ENCODE measurements at regions not wholly inside any gene's neighbourhood (a gene's known extent, or its start where the extent isn't known, plus 50 kb on each side); places are given as distances from the start of the nearest gene placed in this dataset.

DNA sequence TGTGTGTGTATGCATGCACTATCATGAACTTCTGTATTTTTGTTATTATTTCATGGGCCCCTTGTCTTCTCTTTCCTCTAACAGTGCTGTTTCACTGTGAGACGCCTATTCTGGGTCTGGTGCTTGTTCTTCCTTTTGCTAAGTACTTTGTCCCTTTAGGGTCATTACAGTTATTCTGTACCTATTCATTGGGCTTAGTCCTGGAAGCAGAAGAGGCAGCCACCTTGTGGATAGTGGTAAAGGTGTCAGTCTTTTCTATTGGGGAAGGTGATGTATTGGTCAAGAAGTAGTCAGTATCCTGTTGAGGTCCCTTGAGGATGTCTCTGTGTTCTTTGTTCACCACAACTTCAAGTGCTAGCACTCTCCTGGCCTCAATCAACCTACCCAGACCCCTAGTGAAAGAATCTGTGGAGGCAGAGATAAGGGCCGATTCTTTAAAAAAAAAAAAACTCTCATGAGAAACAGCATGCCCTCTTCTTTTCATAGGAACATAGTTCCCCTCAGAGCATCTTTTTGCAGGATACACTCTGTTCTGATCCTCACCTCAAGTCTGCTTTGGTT, 593.8 kb downstream of the SPRY1 start:
- no peak for DNase-seq (ENCODE audit: low read depth)

DNA sequence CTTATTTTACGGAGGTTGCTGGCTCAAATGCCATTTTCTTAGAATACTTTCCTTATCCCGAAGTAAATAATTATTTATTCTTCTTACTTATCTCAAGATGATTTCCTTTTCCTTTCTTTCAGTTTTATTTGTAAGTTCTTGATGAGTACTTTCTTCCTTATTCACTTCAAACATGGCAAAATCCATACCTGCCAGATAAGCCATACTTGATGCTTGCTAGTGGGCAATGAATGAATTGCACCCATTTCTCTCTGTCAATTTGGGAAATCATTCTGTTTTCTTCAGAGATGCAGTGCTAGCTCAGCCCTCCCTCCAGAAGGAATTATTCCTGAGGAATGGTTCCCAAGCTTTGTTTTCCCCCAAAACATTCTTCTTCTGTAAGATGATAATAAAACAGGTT, 598.3 kb downstream of the SPRY1 start:
- DNase-seq (ENCODE audit: low read depth): no peak

DNA sequence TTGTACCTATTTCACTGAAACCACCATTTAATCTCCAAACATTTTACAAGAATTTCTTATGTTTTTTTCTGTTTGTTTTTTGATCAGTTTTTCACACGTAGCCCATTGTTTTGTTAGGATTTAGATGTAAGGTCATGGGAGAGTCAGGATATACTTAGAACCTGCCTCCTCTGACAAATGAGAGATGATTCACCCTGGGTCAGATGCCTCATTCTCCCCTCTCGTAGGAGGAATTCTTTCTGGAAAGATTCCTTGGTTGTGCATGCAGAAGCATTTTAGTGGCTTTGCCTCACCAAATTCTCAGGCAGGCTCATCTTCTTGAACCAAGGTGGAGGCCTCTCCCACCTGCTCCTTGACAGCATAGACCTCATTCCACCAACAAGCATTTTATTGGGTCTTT, 599.3 kb downstream of the SPRY1 start:
- no peak for DNase-seq (ENCODE audit: low read depth)

DNA sequence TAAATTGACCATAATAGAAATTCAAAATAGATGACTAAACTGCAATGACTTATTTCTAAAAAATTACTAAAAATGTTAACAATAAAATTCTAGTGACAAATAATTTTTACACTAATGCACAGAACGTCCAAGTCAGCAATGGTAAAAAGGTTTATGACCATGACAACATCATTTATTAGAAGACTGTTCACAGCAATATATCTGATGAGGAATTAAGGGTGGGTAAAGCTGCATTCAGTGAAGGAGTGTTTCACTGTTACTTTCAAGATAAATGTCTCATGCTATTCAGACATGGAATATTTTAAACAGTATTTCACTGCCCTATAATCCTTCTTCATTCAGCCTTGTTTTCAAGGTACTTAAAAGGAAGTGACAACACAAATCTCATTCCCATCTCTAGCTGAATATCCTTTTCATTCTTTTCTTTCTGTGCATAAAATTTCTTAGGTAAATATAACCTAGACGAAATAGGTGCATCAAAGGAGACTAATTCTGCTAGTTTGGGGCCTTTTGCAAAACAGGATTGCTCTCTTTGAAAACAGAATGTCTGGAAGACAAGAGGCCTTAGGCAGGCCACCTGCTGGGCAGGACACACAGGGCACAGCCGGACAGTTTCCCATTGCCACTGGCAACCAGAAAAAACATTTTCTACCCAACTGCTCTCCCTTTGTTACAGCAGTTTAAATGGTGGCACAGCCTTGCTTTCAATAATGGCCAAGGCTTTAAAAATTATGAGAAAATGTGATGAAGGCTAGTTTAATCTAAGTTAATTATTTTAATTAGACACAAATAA, 600.3 kb downstream of the SPRY1 start:
- no peak for DNase-seq (ENCODE audit: low read depth)

DNA sequence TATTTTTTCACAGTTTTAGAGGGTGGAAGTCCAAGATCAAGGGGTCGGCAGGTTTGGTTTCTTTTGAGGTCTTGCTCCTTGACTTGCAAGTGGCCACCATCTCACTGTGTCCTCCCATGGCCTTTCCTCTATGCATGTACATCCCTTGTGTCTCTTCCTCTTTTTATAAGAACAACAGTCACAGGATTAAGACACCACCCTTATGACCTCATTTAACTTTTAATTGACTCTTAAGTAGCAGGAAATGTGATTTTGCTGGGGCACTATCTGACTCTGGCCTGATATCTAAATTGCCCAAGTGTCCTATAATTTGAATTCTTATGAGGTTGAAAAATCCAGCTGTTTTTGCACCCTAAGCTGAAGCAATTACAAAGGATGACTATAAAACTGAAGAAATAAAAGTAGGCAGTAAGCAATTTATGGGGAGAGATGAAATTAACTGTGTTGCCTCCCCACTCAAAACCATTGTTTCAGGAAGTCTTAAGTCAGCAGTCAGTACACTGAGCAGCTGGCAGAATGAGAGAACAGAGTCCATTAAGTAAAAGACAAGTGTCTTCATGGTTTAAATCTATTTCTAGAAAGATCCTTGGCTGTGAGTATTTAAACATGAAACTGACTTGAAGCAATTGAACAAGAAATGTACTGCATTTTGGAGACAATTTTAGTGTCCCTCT, 601.3 kb downstream of the SPRY1 start:
- DNase-seq (ENCODE audit: low read depth): no peak

DNA sequence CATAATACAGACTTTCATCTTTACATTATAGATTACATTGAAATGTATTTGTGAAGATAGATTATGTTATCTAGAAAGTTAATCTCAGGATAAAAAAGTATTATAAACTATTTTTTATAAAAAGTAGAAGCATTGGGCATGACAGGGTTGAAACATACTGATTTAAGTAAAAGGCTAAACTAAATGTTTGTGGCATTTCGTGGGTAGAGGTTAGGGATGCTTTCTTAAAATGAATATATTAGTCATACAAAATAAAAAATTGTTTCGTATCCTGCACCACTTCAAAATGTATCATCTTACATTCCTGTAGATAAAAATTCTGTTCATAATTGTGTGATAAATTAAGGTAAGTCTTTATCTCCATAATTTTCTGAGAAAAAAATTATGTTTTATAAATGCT, 603.6 kb downstream of the SPRY1 start:
- DNase-seq (ENCODE audit: low read depth): no peak

DNA sequence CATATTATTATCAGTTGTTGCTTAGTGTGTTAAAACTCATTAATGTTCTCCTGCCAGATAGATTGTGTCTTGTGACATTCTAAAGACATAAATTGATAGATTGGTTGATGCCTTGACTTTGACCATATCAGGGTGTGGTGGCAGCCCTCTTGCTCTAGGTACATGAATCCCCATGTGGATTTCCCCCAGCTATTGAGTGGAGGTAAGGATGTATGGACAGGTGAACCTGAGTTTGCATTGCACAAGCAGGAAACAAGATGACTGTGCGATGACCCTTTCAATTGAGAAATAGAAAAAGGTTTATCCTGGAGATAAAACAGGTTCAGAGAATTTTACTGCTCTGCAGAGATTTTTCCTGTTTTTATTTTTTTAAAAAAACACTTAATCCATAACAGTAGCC, 619.2 kb downstream of the SPRY1 start:
- no peak for DNase-seq (ENCODE audit: low read depth)

DNA sequence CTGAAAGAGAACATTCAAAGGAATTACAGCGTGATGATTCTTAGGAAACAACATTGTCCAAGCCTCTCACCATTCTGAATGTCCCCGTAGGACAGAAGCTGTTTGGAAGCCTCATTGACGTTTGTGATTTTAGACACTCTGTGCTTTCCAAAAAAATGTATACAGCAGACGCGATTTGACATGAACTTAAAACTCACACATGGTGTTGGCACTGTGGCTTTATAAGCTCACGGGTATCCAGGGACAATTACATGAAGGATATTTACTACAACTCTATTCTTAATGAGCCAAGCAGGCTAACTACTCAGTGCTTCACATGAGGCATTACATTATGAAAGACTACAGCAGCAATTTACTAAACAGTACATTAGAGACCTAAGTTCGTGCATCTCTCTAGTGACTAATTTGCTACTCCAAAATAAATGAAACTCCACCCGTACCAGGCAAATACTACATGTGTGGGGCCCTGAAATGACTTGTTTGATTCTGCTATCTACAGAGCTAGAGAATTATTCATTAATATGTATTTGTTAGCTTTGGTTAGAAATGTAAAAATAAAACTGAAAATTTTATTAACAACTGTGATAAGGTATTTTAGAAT, 620.7 kb downstream of the SPRY1 start:
- no peak for DNase-seq (ENCODE audit: low read depth)

DNA sequence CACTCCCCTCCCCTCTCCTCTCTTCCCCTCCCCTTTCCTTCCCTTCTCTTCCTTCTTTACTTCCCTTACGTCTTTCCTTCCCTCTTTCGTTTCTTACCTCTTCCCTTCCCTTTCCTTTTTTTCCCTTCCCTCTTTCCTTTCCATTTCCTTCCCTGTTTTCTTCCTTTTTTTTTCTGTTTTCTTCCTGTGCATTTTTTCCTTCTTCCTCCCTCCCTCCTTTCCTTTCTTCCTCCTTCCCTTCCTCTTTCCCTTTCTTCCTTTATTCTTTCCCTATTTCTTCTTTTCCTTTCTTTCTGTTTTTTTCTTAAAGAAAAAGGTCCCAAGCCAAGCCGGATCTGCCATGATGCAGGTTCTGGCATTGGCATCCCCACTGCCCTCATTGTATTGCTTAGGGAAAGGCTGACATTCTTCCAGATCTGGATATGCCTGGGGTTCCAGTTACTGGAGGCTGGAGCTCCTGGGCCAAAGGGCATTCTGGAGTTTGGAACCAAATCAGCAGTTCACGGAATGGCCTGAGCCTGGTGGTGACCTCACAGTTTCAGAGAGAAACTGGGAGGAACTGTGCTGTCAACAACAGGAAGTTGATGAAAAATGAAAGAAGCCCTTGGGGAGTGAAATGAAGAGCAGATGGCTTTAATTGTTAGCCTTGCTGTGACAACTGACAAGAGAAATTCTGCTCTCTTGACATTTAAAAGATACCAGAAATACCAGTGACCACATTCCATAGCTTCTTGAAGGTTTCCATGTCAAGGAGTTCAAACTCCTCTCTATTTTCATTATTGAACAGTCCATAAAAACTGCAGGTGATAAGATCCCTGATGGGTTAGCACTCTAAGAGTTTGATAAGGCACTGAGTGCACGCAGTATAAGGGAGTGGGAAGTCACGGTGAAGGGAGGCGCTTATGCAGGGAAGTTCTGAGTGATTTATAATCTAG, 622.1 kb downstream of the SPRY1 start:
- no peak for DNase-seq (ENCODE audit: low read depth)

DNA sequence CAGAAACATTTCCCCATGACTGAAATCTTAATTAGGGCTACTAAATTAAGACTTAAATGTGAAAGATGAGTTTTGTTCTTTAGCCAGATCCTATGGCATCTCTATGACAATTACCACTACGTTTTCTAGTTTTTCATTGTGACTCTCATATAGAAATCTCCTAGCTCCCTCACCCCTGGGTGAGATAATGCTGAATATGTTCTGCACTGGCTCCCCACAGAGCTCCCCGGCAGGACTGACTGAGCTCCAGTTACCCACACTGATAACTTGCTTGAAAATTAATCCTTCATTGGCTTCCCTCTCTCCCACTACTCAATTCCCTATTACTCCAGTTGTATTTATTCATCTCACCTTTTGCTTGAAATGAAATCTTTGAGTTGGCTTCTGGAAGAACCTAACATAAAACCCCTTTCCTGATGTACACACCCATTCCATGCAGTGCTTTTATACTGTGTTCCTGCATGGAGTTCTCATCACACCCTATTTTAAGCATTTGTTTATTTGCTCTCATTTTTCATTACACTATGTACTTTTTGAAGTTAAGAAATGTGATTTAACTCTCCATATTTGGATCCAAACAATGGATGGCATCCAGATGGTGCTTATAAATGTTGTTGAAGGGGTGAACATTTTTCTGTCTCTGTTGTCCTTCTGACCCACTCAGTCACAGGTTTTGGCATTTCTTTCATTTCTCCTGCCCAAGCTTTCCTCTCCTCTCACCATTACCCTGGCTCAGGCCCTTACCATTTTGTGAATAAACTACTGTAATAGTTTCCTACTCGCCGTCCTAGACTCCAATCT, 623.4 kb downstream of the SPRY1 start:
- DNase-seq (ENCODE audit: low read depth): no peak

DNA sequence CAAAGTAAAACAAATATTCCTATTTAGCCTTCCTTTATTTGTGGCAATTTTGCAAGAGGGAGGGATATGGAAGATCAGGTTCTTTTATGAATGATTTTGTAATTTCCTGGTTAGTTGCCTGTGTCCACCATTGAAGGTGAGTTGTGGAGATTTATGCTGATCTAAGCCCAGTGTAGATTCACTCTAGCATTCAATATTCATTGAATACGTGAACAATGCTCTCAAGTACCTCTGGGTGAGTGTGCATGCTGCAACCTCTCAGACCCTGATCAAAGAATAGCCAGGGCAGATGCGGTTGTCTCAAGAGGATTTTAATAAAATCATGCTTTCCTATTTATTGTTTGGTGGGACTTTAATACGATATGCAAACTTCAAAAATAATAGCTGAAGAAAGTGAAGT, 628.4 kb downstream of the SPRY1 start:
- no peak for DNase-seq (ENCODE audit: low read depth)

DNA sequence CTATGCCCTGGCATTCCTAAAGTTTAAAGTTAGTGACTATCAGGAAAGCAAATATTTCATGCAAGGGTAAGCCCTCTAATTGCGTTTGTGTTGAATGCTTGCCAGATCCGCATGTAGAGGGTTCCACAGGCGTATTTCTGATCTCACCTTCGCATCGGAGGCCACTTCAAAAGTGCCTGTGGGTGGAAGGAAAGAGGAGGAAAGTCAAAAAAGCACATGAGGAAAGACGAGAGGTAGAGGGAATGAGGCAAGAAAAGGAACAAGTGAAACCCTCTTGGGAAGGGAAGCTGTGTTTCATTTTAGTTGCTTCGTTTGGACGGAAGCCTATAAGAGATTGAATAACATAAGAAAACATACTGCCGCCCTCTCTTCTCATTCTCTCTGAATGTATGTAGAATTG, 628.8 kb downstream of the SPRY1 start:
- no peak for DNase-seq (ENCODE audit: low read depth)

DNA sequence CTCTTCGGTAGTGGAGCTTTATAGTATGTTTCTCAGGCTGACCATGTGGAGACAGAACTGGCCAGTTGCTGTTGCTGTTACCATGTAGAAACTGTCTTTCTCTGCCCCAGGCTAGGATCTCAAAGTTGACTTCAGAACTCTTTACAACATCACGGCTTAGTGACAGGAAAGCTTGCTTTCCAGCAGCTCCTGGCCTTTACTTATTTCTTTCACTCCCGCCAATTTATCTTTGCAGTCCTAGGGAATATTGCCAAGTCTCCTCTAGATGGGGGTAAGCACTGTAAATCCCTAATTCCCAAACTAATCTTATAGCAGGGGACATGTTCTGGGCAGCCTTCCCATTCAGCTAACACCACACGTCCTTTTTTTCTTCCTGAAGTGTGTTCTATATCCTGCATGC, 631.6 kb downstream of the SPRY1 start:
- DNase-seq (ENCODE audit: low read depth): no peak

DNA sequence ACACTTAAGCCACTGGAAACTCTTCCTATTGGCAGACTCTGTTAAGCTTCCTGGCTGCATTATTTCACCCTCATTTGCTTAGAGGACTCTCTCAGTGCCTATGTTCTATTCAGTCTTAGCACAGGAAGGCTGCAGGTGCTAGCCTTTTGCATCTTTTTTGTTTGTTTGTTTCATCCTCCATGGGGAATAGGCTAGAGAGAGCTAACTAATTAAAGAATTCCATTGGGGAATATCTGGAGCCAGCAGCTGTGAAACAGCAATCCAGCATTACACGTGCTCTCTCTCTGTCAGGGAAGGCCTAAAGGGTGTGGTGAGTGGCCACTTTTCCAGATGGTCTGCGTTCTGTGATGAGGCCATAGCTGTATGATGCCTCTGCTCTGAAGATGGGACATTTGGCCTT, 633.6 kb downstream of the SPRY1 start:
- no peak for DNase-seq (ENCODE audit: low read depth)

DNA sequence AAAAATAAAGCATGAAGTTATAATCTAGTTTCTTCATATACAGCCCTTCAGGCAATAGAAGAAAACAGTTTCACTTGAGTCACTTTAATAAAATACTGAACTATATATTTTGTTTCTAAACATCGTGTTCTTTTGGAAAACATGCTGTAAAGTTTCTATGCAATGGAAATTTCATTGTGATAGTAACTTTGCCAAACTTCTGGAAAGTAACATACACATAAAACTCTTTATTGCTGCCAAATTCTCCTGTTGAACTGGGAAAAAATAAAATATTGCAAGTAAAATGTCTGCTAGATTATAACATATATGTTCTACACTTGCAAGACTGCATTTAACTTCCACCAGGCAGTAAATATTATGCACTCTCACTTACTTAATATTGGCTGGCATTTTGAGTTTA, 635.4 kb downstream of the SPRY1 start:
- no peak for DNase-seq (ENCODE audit: low read depth)

DNA sequence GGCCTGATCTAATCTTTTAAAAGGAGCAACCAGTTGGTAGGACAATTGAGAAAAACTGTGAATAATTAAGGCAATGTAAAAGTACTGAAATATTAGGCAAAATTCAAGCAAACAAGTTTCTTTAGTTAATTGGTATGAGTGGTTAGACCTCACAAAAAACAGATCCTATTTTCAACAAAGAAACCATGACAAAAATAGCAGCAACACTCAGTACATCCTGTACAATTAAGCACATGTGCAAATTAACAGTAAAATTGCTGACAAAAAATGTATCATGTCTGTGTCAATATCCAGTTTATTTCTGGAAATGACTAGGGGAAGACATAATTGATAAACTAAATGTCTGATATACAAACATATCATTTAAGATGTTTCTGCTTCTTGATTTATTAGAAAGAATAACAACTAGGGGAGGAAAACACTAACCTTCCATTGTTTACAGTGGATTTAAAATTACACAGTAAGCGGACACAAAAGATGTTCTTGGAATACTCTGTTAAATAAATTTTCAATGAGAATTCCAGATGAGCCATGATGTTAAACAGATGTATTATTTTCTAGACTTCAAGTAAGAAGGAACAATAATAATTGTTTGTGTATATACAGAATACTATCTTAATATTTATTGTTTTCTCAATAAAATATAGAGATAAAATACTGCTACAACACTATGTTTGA, 638.9 kb downstream of the SPRY1 start:
- DNase-seq (ENCODE audit: low read depth): no peak

DNA sequence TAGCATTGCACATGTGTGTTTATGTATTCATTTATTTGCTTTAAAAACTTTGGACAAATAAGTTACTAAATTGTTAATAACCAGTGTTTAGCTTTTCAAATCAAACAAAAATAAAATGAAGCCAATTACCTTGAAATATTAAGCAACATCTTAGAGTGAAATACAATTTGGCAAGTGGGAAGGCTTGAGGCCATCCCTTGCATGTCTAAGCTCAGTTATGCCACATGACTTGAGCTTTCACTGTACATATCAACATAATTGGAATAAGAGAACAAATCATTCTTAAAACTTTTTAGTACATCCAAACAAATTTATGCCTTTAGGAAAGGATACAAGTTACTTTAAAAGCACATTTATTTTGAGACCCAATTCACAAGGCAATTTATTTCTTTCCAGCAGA, 640.6 kb downstream of the SPRY1 start:
- no peak for DNase-seq (ENCODE audit: low read depth)

DNA sequence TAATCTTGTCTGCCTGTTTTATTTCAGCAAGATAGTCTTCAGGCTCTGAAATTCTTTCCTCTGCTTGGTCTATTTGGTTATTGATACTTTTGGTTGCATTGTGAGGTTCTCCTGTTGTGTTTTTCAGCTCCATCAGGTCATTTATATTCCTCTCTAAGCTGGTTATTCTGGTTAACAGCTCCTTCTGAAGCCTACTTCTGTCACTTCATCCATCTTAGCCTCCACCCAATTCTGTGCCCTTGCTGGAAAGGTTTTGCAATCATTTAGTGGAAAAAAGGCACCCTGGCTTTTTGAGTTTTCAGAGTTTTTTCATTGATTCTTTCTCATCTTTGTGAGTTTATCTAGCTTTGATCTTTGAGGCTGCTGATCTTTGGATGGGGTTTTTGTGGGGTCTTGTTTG, 647.7 kb downstream of the SPRY1 start:
- no peak for DNase-seq (ENCODE audit: low read depth)

DNA sequence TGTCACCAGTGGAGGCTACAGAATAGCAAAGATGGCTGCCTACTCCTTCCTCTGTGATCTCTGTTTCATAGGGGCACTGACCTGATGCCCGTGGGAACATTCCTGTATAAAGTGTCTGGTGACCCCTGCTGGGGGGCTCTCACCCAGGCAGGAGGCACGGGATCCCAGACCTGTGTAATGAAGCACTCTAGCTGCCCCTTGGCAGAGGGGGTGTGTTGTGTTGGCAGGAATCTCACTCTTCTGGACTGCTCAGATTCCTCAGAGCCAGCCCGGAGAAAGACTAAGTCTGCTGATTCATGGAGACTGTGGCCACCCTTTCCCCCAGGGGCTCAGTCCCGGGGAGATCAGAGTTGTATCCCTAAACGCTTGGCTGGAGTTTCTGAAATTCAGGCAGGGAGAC, 648.3 kb downstream of the SPRY1 start:
- DNase-seq (ENCODE audit: low read depth): no peak

DNA sequence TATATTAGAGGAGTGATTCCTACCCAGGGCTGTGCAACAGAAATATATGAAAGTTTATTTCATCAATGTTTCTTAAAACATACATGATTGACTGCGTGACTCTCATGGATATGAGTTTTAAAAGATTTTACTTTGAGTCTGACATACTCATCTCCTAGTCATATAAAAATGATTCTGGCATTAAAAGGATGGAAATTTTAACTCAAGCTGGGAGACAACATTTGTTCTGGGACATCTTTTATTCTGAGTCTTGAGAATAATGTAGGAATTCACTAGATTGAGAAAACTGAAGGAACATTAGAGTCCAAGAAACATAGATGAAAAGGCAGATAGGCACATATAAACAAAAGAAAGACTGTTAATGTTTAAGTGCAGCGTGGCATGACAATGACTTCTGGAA, 649.6 kb downstream of the SPRY1 start:
- no peak for DNase-seq (ENCODE audit: low read depth)

Data from activated T-helper 1 cell treated with Interleukin-2 at 50 U/mL for 16 hours (primary cell).